ENCODE measurements at regions not wholly inside any gene's neighbourhood (a gene's known extent, or its start where the extent isn't known, plus 50 kb on each side); places are given as distances from the start of the nearest gene placed in this dataset.

- Histone ChIP-seq H2BK15ac (ENCODE audit: low read length) (no peak overlapping the region), H3K23ac (ENCODE audit: low read depth, low read length, poor library complexity) (no peak overlapping the region), H2BK120ac (ENCODE audit: low read depth, low read length) (no peak overlapping the region), H3K27ac (replicated peaks; ENCODE audit: low read length) (no peak overlapping the region), H3K79me1 (ENCODE audit: low read depth, low read length) (peaks cover 2% of the 10 kb centered on the region), H2AK5ac (ENCODE audit: low read depth, low read length) (no peak overlapping the region), H4K91ac (ENCODE audit: low read depth, low read length, poor library complexity) (no peak overlapping the region), H3K4me3 (ENCODE audit: low read length in 2 of 2) (no peak overlapping the region), H3K36me3 (replicated peaks in 1 of 2; ENCODE audit: control insufficient read depth in 2 of 2, insufficient read depth in 2 of 2, low read length in 2 of 2) (no peaks in the 10 kb centered on the region), H3K9ac (ENCODE audit: low read depth, low read length, poor library complexity) (no peak overlapping the region), H2AFZ (ENCODE audit: low read length) (no peak overlapping the region), H3K14ac (ENCODE audit: low read length) (no peak overlapping the region), H3K27me3 (ENCODE audit: control insufficient read depth in 3 of 3, insufficient read depth in 3 of 3, low read depth in 1 of 3, low read length in 3 of 3) (no peaks in the 10 kb centered on the region), H3K4ac (ENCODE audit: low read length) (no peak overlapping the region), H2BK12ac (ENCODE audit: low read length) (no peak overlapping the region), H3K9me3 (replicated peaks in 1 of 2; ENCODE audit: control insufficient read depth in 2 of 2, insufficient read depth in 1 of 2, low read depth in 1 of 2, low read length in 2 of 2) (no peaks in the 10 kb centered on the region), H3K4me2 (ENCODE audit: insufficient read depth, low read length, poor library complexity, severe bottlenecking) (no peak overlapping the region), H2BK5ac (ENCODE audit: low read length) (no peak overlapping the region), H3K4me1 (ENCODE audit: control insufficient read depth in 2 of 2, insufficient read depth in 1 of 2, low read depth in 1 of 2, low read length in 2 of 2) (no peaks in the 10 kb centered on the region), H3K18ac (ENCODE audit: low read length) (no peak overlapping the region), H4K8ac (ENCODE audit: low read depth, low read length) (no peak overlapping the region)
- WGBS, 2 donors (ENCODE audit: extremely low coverage in 2 of 2, insufficient read length in 2 of 2, insufficient replicate concordance in 1 of 2): no CpG with 5 or more reads among the region's 8 CpGs
- DNase-seq (ENCODE audit: low spot score): no peak
Measured at GRCh38 chr15:62428259-62428658, 263.2 kb upstream of the C2CD4B start.

GRCh38 chr15:62428851-62429598 is 263.9 kb upstream of the C2CD4B start:
- no CpG with 5 or more reads among the region's 14 CpGs for WGBS, 2 donors (ENCODE audit: extremely low coverage in 2 of 2, insufficient read length in 2 of 2, insufficient replicate concordance in 1 of 2)
- Histone ChIP-seq H2BK5ac (ENCODE audit: low read length) (no peak overlapping the region), H4K8ac (ENCODE audit: low read depth, low read length) (no peak overlapping the region), H3K27me3 (ENCODE audit: control insufficient read depth in 3 of 3, insufficient read depth in 3 of 3, low read depth in 1 of 3, low read length in 3 of 3) (no peaks in the 10 kb centered on the region), H3K14ac (ENCODE audit: low read length) (no peak overlapping the region), H3K23ac (ENCODE audit: low read depth, low read length, poor library complexity) (no peak overlapping the region), H2BK120ac (ENCODE audit: low read depth, low read length) (no peak overlapping the region), H3K9ac (ENCODE audit: low read depth, low read length, poor library complexity) (no peak overlapping the region), H3K79me1 (ENCODE audit: low read depth, low read length) (peaks cover 2% of the 10 kb centered on the region), H3K36me3 (replicated peaks in 1 of 2; ENCODE audit: control insufficient read depth in 2 of 2, insufficient read depth in 2 of 2, low read length in 2 of 2) (no peaks in the 10 kb centered on the region), H3K18ac (ENCODE audit: low read length) (no peak overlapping the region), H3K27ac (replicated peaks; ENCODE audit: low read length) (no peak overlapping the region), H2AFZ (ENCODE audit: low read length) (no peak overlapping the region), H2AK5ac (ENCODE audit: low read depth, low read length) (no peak overlapping the region), H3K9me3 (replicated peaks in 1 of 2; ENCODE audit: control insufficient read depth in 2 of 2, insufficient read depth in 1 of 2, low read depth in 1 of 2, low read length in 2 of 2) (no peaks in the 10 kb centered on the region), H3K4me3 (ENCODE audit: low read length in 2 of 2) (no peak overlapping the region), H3K4ac (ENCODE audit: low read length) (no peak overlapping the region), H3K4me1 (ENCODE audit: control insufficient read depth in 2 of 2, insufficient read depth in 1 of 2, low read depth in 1 of 2, low read length in 2 of 2) (no peaks in the 10 kb centered on the region), H4K91ac (ENCODE audit: low read depth, low read length, poor library complexity) (no peak overlapping the region), H2BK15ac (ENCODE audit: low read length) (no peak overlapping the region), H3K4me2 (ENCODE audit: insufficient read depth, low read length, poor library complexity, severe bottlenecking) (no peak overlapping the region), H2BK12ac (ENCODE audit: low read length) (no peak overlapping the region)
- no peak for DNase-seq (ENCODE audit: low spot score)

- DNase-seq (ENCODE audit: low spot score): no peak
- Histone ChIP-seq H3K4me2 (ENCODE audit: insufficient read depth, low read length, poor library complexity, severe bottlenecking) (no peak overlapping the region), H3K4me3 (ENCODE audit: low read length in 2 of 2) (no peak overlapping the region), H2AFZ (ENCODE audit: low read length) (no peak overlapping the region), H3K9me3 (replicated peaks in 1 of 2; ENCODE audit: control insufficient read depth in 2 of 2, insufficient read depth in 1 of 2, low read depth in 1 of 2, low read length in 2 of 2) (no peaks in the 10 kb centered on the region), H3K27ac (replicated peaks; ENCODE audit: low read length) (no peak overlapping the region), H2BK12ac (ENCODE audit: low read length) (no peak overlapping the region), H3K4me1 (ENCODE audit: control insufficient read depth in 2 of 2, insufficient read depth in 1 of 2, low read depth in 1 of 2, low read length in 2 of 2) (no peaks in the 10 kb centered on the region), H2BK15ac (ENCODE audit: low read length) (no peak overlapping the region), H3K9ac (ENCODE audit: low read depth, low read length, poor library complexity) (no peak overlapping the region), H3K23ac (ENCODE audit: low read depth, low read length, poor library complexity) (no peak overlapping the region), H4K8ac (ENCODE audit: low read depth, low read length) (no peak overlapping the region), H4K91ac (ENCODE audit: low read depth, low read length, poor library complexity) (no peak overlapping the region), H3K27me3 (ENCODE audit: control insufficient read depth in 3 of 3, insufficient read depth in 3 of 3, low read depth in 1 of 3, low read length in 3 of 3) (no peaks in the 10 kb centered on the region), H3K18ac (ENCODE audit: low read length) (no peak overlapping the region), H3K79me1 (ENCODE audit: low read depth, low read length) (peaks cover 2% of the 10 kb centered on the region), H2BK120ac (ENCODE audit: low read depth, low read length) (no peak overlapping the region), H3K4ac (ENCODE audit: low read length) (no peak overlapping the region), H3K36me3 (replicated peaks in 1 of 2; ENCODE audit: control insufficient read depth in 2 of 2, insufficient read depth in 2 of 2, low read length in 2 of 2) (no peaks in the 10 kb centered on the region), H2AK5ac (ENCODE audit: low read depth, low read length) (no peak overlapping the region), H2BK5ac (ENCODE audit: low read length) (no peak overlapping the region), H3K14ac (ENCODE audit: low read length) (no peak overlapping the region)
- no CpG with 5 or more reads among the region's 2 CpGs for WGBS, 2 donors (ENCODE audit: extremely low coverage in 2 of 2, insufficient read length in 2 of 2, insufficient replicate concordance in 1 of 2)
Measured at GRCh38 chr15:62430056-62430455, 265.0 kb upstream of the C2CD4B start.

- no peak for DNase-seq (ENCODE audit: low spot score)
- no CpG with 5 or more reads among the region's 4 CpGs for WGBS, 2 donors (ENCODE audit: extremely low coverage in 2 of 2, insufficient read length in 2 of 2, insufficient replicate concordance in 1 of 2)
- H3K4me1 ChIP-seq (ENCODE audit: control insufficient read depth in 2 of 2, insufficient read depth in 1 of 2, low read depth in 1 of 2, low read length in 2 of 2): no peaks in the 10 kb centered on the region
- H2AK5ac ChIP-seq (ENCODE audit: low read depth, low read length): no peak overlapping the region
- no peak overlapping the region for H3K4me2 ChIP-seq (ENCODE audit: insufficient read depth, low read length, poor library complexity, severe bottlenecking)
- no peak overlapping the region for H4K8ac ChIP-seq (ENCODE audit: low read depth, low read length)
- no peak overlapping the region for H3K27ac ChIP-seq (replicated peaks; ENCODE audit: low read length)
- no peak overlapping the region for H3K18ac ChIP-seq (ENCODE audit: low read length)
- no peaks in the 10 kb centered on the region for H3K36me3 ChIP-seq (replicated peaks in 1 of 2; ENCODE audit: control insufficient read depth in 2 of 2, insufficient read depth in 2 of 2, low read length in 2 of 2)
- no peak overlapping the region for H3K9ac ChIP-seq (ENCODE audit: low read depth, low read length, poor library complexity)
- H3K14ac ChIP-seq (ENCODE audit: low read length): no peak overlapping the region
- H3K23ac ChIP-seq (ENCODE audit: low read depth, low read length, poor library complexity): no peak overlapping the region
- no peak overlapping the region for H2AFZ ChIP-seq (ENCODE audit: low read length)
- no peak overlapping the region for H2BK5ac ChIP-seq (ENCODE audit: low read length)
- no peaks in the 10 kb centered on the region for H3K27me3 ChIP-seq (ENCODE audit: control insufficient read depth in 3 of 3, insufficient read depth in 3 of 3, low read depth in 1 of 3, low read length in 3 of 3)
- H3K4me3 ChIP-seq (ENCODE audit: low read length in 2 of 2): no peak overlapping the region
- no peak overlapping the region for H2BK120ac ChIP-seq (ENCODE audit: low read depth, low read length)
- H2BK12ac ChIP-seq (ENCODE audit: low read length): no peak overlapping the region
- H2BK15ac ChIP-seq (ENCODE audit: low read length): no peak overlapping the region
- H4K91ac ChIP-seq (ENCODE audit: low read depth, low read length, poor library complexity): no peak overlapping the region
- peaks cover under 1% of the 10 kb centered on the region for H3K79me1 ChIP-seq (ENCODE audit: low read depth, low read length)
- no peaks in the 10 kb centered on the region for H3K9me3 ChIP-seq (replicated peaks in 1 of 2; ENCODE audit: control insufficient read depth in 2 of 2, insufficient read depth in 1 of 2, low read depth in 1 of 2, low read length in 2 of 2)
- no peak overlapping the region for H3K4ac ChIP-seq (ENCODE audit: low read length)
Measured at GRCh38 chr15:62430552-62430951, 265.5 kb upstream of the C2CD4B start.
